ENCODE measurements at regions not wholly inside any gene's neighbourhood (a gene's known extent, or its start where the extent isn't known, plus 50 kb on each side); places are given as distances from the start of the nearest gene placed in this dataset.

DNA sequence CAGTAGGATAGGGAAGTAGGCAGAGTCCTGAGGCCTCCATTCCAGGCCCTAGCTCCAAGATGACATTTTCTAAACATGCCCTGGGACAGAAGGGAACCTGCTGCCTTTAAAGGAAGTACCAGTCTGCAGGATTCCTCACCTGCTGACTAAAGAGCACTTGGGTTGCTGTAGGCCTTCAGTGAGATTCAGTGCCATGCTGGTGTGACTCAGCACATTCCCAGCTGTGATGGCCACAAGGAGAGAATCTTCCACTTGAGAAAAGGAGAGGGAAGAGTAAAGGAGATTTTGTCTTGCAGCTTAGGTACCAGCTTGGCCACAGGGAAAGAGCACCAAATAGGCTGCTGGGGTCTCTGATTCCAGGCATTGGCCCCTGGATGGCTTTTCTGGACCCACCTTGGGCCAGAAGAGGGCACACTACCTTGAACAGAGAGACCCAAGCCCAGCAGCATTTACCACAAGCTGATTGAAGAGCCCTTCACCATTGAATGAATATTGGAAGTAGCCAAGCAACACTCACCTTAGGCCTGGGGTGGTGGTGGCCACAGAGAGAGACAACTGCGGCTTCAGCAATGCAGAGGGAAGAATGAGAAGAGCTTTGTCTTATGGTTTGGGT is 498.3 kb downstream of the KCNH5 start:
- no peaks in the 10 kb centered on the region for H3K9me3 ChIP-seq
- ATAC-seq = no peak

DNA sequence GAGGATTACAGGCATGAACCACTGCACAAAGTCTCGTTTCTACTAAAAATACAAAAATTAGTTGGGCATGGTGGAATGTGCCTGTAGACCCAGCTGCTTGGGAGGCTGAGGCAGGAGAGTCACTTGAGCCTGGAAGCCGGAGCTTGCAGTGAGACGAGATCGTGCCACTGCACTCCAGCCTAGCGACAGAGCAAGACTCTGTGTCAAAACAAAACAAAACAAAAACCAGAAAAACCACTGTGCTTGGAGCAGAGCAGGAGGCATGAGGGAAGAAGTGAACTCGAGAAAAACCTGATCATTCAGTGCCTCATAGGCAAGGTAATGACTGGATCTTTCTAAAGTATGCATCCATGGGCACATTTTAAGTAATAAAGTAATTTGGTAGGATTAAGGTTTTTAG is 487.8 kb downstream of the KCNH5 start:
- no peaks in the 10 kb centered on the region for H3K4me1 ChIP-seq
- H3K36me3 ChIP-seq = no peaks in the 10 kb centered on the region
- DNase-seq (no peak), ATAC-seq (no peak)
- H3K9me3 ChIP-seq = no peaks in the 10 kb centered on the region
- intact Hi-C loops (cut with DNase I) = no loop called here
- no peak overlapping the region for H3K27ac ChIP-seq
- TF ChIP-seq, protein P1, sequence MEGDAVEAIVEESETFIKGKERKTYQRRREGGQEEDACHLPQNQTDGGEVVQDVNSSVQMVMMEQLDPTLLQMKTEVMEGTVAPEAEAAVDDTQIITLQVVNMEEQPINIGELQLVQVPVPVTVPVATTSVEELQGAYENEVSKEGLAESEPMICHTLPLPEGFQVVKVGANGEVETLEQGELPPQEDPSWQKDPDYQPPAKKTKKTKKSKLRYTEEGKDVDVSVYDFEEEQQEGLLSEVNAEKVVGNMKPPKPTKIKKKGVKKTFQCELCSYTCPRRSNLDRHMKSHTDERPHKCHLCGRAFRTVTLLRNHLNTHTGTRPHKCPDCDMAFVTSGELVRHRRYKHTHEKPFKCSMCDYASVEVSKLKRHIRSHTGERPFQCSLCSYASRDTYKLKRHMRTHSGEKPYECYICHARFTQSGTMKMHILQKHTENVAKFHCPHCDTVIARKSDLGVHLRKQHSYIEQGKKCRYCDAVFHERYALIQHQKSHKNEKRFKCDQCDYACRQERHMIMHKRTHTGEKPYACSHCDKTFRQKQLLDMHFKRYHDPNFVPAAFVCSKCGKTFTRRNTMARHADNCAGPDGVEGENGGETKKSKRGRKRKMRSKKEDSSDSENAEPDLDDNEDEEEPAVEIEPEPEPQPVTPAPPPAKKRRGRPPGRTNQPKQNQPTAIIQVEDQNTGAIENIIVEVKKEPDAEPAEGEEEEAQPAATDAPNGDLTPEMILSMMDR (IDR thresholded peaks at IDR 0.05) = no peak
- no peak overlapping the region for H3K4me3 ChIP-seq
- H3K27me3 ChIP-seq = no peaks in the 10 kb centered on the region

More for the DNA sequence above, 498.3 kb downstream of the KCNH5 start:
- DNase-seq = no peak
- no peak overlapping the region for H3K27ac ChIP-seq
- H3K4me3 ChIP-seq = no peak overlapping the region
- intact Hi-C loops (cut with DNase I) = no loop called here
- H3K36me3 ChIP-seq = no peaks in the 10 kb centered on the region
- TF ChIP-seq, protein P1 (IDR thresholded peaks at IDR 0.05) = no peak
- no peaks in the 10 kb centered on the region for H3K27me3 ChIP-seq
- H3K4me1 ChIP-seq = no peaks in the 10 kb centered on the region

DNA sequence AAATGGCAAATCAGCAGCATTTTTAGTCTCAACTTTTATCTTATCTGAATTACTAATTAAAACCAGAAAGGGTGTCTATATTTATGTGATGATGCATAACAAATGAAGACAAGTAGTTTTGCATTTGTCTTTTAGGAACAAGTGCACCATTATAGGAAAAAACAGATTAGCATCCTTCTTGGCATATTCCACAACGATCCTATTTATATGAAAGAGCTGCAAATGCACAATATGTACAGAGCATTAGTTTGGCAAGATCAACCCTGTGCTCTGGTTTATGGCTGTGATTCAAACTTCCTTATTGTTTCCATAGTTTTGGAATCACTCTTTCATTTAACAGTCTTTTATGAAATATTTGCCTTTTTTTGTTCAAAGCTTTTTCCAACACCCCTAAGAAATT is 486.8 kb downstream of the KCNH5 start:
- TF ChIP-seq, protein P1 (IDR thresholded peaks at IDR 0.05) = no peak
- H3K27me3 ChIP-seq = no peaks in the 10 kb centered on the region
- ATAC-seq (no peak), DNase-seq (no peak)
- no peaks in the 10 kb centered on the region for H3K9me3 ChIP-seq
- no peak overlapping the region for H3K4me3 ChIP-seq
- H3K27ac ChIP-seq = no peak overlapping the region
- no peaks in the 10 kb centered on the region for H3K4me1 ChIP-seq
- intact Hi-C loops (cut with DNase I) = no loop called here
- H3K36me3 ChIP-seq = no peaks in the 10 kb centered on the region

DNA sequence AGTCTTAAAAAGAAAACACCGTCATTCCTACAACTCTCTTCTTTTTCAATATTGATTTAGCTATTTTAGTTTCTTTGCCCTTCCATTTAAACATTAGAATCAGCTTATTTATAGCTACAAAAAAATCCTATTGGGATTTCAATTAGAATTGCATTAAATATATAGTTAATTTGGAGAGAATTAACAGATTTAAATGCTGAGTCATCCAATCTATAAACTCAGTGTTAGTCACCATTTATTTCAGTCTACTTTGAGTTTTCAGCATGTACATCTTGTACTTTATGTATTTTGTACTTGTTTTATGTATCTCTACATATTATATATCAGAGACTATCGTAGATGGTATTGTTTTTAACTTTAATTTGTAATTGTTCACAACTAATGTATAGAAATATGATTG is 460.0 kb downstream of the KCNH5 start:
- Histone ChIP-seq H3K4me1 (no peaks in the 10 kb centered on the region), H3K9me3 (no peaks in the 10 kb centered on the region), H3K27me3 (no peaks in the 10 kb centered on the region), H3K4me3 (no peak overlapping the region), H3K27ac (no peak overlapping the region), H3K36me3 (no peaks in the 10 kb centered on the region)
- no peak for ATAC-seq
- DNase-seq = no peak
- intact Hi-C loops (cut with DNase I) = no loop called here
- TF ChIP-seq, protein P1 (IDR thresholded peaks at IDR 0.05) = no peak

DNA sequence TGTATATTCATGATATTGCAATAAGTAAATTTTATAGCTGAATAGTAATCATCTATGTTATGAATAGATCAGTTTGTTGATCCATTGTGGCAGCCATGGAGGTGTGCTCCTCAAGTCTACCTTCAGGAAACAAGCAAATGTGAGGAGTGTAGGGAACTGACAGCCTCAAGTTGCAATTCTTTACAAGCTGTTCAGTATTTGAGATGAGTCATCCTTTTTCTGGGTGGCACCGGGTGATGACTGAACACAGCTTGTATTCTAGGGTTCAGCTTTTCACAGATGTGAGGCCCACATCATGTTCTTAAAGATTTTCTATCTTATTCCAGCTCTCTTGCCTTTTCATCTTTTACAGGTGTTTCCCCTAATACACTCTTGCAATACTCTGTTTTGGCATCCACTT is 452.4 kb downstream of the KCNH5 start:
- H3K4me1 ChIP-seq = no peaks in the 10 kb centered on the region
- no peak for ATAC-seq
- intact Hi-C loops (cut with DNase I) = no loop called here

More for the DNA sequence above, 452.4 kb downstream of the KCNH5 start:
- no peak overlapping the region for H3K27ac ChIP-seq
- TF ChIP-seq, protein P1 (IDR thresholded peaks at IDR 0.05) = no peak
- no peaks in the 10 kb centered on the region for H3K27me3 ChIP-seq
- no peak overlapping the region for H3K4me3 ChIP-seq
- DNase-seq = no peak
- H3K9me3 ChIP-seq = no peaks in the 10 kb centered on the region
- no peaks in the 10 kb centered on the region for H3K36me3 ChIP-seq

Data from upper lobe of right lung (tissue), 1 donor.